GM10266 (cell line): ENCODE measurements at regions not wholly inside any gene's neighbourhood (a gene's known extent, or its start where the extent isn't known, plus 50 kb on each side); places are given as distances from the start of the nearest gene placed in this dataset.

Experiments
- DNase-seq: peaks from one replicate; pipeline ENCODE4 v3.0.0; 2012; ENCODE audit errors: extremely low spot score
- TF ChIP-seq, protein P1 (sequence below): IDR thresholded peaks from 2 replicates; pipeline ENCODE4 v1.5.1; 2012; ENCODE audit warnings: mild to moderate bottlenecking, low read depth; ENCODE audit not compliant: control insufficient read depth, insufficient read depth; ENCODE audit errors: missing control alignments

DNA sequence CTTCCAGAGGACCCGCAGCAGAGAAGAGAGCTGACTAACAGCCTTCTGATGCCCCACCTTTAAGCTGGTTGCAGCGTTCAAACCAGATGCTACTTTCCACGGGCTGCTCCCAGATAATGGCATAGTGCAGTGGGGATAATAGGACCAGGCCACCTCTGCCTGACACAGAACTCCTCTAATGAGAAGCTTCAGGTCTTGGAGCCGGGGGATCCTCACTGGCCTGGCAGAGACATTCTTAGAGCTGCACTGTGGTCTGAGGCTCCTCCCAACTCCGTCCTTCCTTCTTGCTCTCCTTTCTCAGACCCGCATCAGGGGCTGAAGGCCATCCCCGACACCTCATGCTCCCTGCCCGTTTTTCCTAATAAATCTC is 206.6 kb upstream of the MARCKS start:
- TF ChIP-seq, protein P1, sequence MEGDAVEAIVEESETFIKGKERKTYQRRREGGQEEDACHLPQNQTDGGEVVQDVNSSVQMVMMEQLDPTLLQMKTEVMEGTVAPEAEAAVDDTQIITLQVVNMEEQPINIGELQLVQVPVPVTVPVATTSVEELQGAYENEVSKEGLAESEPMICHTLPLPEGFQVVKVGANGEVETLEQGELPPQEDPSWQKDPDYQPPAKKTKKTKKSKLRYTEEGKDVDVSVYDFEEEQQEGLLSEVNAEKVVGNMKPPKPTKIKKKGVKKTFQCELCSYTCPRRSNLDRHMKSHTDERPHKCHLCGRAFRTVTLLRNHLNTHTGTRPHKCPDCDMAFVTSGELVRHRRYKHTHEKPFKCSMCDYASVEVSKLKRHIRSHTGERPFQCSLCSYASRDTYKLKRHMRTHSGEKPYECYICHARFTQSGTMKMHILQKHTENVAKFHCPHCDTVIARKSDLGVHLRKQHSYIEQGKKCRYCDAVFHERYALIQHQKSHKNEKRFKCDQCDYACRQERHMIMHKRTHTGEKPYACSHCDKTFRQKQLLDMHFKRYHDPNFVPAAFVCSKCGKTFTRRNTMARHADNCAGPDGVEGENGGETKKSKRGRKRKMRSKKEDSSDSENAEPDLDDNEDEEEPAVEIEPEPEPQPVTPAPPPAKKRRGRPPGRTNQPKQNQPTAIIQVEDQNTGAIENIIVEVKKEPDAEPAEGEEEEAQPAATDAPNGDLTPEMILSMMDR = no peak
- DNase-seq = no peak

DNA sequence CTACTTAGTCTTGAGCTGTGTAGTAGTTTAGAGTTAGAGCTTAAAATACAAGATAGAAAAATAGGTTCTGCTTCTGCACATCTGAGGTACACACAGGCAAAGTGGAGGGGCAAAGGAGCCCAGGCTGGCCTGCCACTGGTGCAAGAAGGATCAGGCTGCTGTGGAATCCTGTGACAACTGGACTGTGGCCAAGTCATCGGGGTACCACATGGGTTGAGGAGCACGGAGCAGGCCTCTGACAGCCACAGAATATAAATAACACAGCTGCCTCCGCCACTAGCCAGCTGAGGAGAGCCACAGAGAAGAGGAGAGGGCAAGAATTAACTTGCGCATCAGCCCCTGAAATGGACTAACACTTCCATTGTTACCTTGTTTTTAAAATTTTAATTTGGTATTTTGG is 206.0 kb upstream of the MARCKS start:
- TF ChIP-seq, protein P1 = no peak
- no peak for DNase-seq

DNA sequence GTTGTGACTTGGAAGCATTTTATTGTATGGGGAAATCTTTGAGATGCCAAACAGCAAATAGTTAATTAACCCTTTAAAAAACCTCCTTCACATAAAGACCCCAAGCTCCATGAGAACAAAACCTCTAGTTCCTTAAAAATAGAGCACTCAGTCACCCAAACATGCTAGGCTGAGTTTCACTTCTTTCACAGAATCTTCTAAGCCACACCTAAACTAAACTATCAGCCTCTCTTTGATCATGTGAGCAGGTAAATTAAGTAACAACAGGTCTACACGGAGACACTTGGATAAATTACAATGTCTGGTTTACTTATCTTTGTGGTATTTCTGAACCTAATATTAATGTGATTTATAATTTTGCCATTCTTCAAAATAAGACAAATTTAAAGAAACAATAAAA is 205.2 kb upstream of the MARCKS start:
- TF ChIP-seq, protein P1 = no peak
- DNase-seq = no peak

DNA sequence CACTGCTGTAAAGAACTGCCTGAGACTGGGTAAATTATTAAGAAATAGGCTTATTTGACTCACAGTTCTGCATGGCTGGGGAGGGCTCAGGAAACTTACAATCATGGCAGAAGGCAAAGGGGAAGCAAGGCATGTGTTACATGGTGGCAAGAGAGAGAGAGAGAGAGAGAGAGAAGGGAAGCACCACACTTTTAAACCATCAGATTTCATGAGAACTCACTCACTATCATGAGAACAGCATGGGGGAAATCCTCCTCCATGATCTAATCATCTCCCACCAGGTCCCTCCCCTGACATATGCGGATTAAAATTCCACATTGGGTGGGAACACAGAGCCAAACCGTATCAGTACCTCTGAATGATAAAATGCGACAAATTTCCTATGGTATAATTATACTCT is 203.9 kb upstream of the MARCKS start:
- DNase-seq = no peak
- TF ChIP-seq, protein P1 = no peak

DNA sequence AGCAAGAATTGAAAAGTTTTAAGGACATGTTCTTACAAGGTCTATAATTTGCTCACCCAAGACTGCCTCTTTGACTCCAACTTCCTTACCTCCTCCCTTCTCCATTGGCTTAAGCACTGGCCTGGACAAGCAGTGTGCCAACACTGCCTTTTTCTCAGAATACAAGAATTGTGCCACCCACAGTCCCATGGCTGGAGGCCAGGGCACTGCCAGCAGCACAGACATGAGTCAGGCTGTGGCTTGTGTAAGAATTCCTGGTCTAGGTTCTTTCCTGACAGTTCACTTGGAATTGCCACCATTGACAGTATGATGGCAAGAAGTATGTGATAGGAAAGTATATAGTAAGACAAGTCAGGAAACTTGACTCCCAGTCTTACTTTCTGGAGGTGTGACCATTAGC is 202.7 kb upstream of the MARCKS start:
- TF ChIP-seq, protein P1 = no peak
- no peak for DNase-seq

GRCh38 chr6:113655761-113656160 is 201.4 kb upstream of the MARCKS start:
- TF ChIP-seq, protein P1 = no peak
- no peak for DNase-seq

- no peak for DNase-seq
- TF ChIP-seq, protein P1 = no peak
These were observed 197.3 kb upstream of the MARCKS start for GRCh38 chr6:113659762-113660404.
